Esophagus squamous epithelium (tissue), 4 donors: ENCODE measurements at regions not wholly inside any gene's neighbourhood (a gene's known extent, or its start where the extent isn't known, plus 50 kb on each side); places are given as distances from the start of the nearest gene placed in this dataset.

Experiments
- CTCF ChIP-seq, 6 experiments: fragments of 450-650 bp in 4 of 6; fragments of 200-600 bp in 2 of 6; sonication (generic) in 2 of 6; IDR thresholded peaks; one replicate each; pipeline ENCODE4 v1.5.1; 2016 to 2019; ENCODE audit warnings: antibody characterized with exemption in 6 of 6, mild to moderate bottlenecking in 4 of 6, moderate library complexity in 4 of 6
- POLR2A ChIP-seq, 4 donors: fragments of 450-650 bp; IDR thresholded peaks; one replicate each; pipeline ENCODE4 v1.6.1; 2017; ENCODE audit warnings: antibody characterized with exemption in 4 of 4, mild to moderate bottlenecking in 4 of 4, moderate library complexity in 3 of 4

GRCh38 chr1:87263281-87263680 lies 65.4 kb upstream of the LMO4 start:
- no peak for TF ChIP-seq CTCF (IDR thresholded peaks at IDR 0.05)
- no peak for TF ChIP-seq POLR2A (IDR thresholded peaks at IDR 0.05)
